Lower leg skin (tissue), 3 donors: ENCODE measurements at regions not wholly inside any gene's neighbourhood (a gene's known extent, or its start where the extent isn't known, plus 50 kb on each side); places are given as distances from the start of the nearest gene placed in this dataset.

ENCODE experiments used
- POLR2A ChIP-seq, 2 donors: fragments of 450-650 bp; IDR thresholded peaks; one replicate each; pipeline ENCODE4 v1.6.1; 2016 to 2017; ENCODE audit warnings: antibody characterized with exemption in 2 of 2, mild to moderate bottlenecking in 1 of 2, moderate library complexity in 1 of 2
- TF ChIP-seq, protein P1 (sequence below), 3 donors: fragments of 450-650 bp; IDR thresholded peaks; one replicate each; pipeline ENCODE4 v1.5.1; 2016; ENCODE audit warnings: antibody characterized with exemption in 3 of 3, mild to moderate bottlenecking in 3 of 3, moderate library complexity in 2 of 3

GRCh38 chr11:98940913-98941312 is 79.8 kb upstream of the CNTN5 start:
- TF ChIP-seq, protein P1, sequence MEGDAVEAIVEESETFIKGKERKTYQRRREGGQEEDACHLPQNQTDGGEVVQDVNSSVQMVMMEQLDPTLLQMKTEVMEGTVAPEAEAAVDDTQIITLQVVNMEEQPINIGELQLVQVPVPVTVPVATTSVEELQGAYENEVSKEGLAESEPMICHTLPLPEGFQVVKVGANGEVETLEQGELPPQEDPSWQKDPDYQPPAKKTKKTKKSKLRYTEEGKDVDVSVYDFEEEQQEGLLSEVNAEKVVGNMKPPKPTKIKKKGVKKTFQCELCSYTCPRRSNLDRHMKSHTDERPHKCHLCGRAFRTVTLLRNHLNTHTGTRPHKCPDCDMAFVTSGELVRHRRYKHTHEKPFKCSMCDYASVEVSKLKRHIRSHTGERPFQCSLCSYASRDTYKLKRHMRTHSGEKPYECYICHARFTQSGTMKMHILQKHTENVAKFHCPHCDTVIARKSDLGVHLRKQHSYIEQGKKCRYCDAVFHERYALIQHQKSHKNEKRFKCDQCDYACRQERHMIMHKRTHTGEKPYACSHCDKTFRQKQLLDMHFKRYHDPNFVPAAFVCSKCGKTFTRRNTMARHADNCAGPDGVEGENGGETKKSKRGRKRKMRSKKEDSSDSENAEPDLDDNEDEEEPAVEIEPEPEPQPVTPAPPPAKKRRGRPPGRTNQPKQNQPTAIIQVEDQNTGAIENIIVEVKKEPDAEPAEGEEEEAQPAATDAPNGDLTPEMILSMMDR (IDR thresholded peaks at IDR 0.05), result no peak
- no peak for TF ChIP-seq POLR2A (IDR thresholded peaks at IDR 0.05)
